ENCODE measurements at regions not wholly inside any gene's neighbourhood (a gene's known extent, or its start where the extent isn't known, plus 50 kb on each side); places are given as distances from the start of the nearest gene placed in this dataset.
A peak's percentile ranks its signal among the peaks of the same experiment; 100 is the strongest.
"Not testable (repeated sequence)": the region's sequence is repeated elsewhere in the genome, so short reads cannot be mapped to it uniquely, and the experiment has no call there.

DNA sequence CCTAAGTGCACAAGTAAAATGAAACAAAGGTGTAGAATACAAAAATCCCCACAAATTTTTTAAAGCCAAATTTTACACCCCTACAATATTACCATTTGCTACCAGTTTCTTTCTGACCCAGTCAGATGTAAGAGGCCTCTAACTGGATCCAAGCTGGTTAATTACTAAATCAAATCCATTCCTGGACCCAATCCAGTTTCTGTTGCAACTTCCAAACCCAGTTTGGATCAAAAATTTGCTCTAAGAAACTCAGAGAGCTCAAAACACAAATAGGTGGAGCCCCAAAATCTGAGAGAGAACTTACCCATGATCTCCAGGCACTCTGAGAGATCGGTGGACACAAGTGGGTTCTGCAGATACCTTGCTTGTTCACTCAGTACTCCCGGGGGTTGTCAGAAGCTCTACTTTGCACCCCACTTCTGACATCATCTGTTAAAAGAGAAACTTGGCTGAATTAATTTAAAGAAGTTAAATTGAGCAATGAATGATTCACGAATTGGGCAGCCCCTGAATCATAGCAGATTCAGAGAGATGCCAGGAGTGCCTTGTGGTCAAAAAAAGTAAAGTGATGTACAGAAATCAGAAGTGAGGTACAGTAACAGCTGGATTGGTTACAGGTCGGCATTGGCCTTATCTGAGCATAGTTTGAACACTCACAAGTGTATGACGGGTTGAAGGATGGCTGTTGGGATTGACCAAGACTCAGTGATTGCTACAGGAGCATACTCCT lies 448.0 kb downstream of the KCNT2 start:
- DNase-seq (ENCODE audit: low read depth in 4 of 4, low spot score in 3 of 4) = no peak

DNA sequence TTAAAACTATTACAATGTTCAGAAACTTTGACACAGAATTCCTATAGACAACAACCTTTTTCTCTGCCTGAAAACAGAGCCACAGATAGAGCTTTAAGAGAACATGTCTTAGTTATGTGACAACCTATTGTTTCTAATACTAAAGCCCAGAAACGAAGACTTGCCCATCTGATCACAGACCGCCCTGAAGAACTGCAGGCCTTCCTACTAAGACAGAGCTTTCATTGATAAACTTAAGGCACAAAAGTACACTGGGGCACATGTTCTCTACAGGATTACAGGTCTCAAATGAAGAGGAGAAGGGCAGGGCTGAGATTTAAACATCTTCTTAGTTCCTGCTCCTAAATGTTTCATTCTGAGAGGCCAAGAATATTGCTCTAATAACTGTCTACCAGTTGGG lies 452.7 kb downstream of the KCNT2 start:
- DNase-seq (ENCODE audit: low read depth in 4 of 4, low spot score in 3 of 4) = no peak

GRCh38 chr1:196152975-196153374 lies 455.3 kb downstream of the KCNT2 start:
- no peak for DNase-seq (ENCODE audit: low read depth in 4 of 4, low spot score in 3 of 4)

- DNase-seq (ENCODE audit: low read depth in 4 of 4, low spot score in 3 of 4) = no peak
Observed at GRCh38 chr1:196152086-196152485, 456.2 kb downstream of the KCNT2 start.

GRCh38 chr1:196148367-196148970 lies 459.8 kb downstream of the KCNT2 start:
- peak; percentile 5 to 28 (median 15) for DNase-seq (ENCODE audit: low read depth in 4 of 4, low spot score in 3 of 4)

- no peak for DNase-seq (ENCODE audit: low read depth in 4 of 4, low spot score in 3 of 4)
Observed at GRCh38 chr1:196147530-196147929, 460.7 kb downstream of the KCNT2 start.

GRCh38 chr1:196145151-196145550 lies 463.1 kb downstream of the KCNT2 start:
- not testable (repeated sequence) for DNase-seq (ENCODE audit: low read depth in 4 of 4, low spot score in 3 of 4)

GRCh38 chr1:196144588-196144987 lies 463.7 kb downstream of the KCNT2 start:
- DNase-seq (ENCODE audit: low read depth in 4 of 4, low spot score in 3 of 4) = no peak

GRCh38 chr1:196143602-196144342 lies 464.5 kb downstream of the KCNT2 start:
- no peak for DNase-seq (ENCODE audit: low read depth in 4 of 4, low spot score in 3 of 4)

DNA sequence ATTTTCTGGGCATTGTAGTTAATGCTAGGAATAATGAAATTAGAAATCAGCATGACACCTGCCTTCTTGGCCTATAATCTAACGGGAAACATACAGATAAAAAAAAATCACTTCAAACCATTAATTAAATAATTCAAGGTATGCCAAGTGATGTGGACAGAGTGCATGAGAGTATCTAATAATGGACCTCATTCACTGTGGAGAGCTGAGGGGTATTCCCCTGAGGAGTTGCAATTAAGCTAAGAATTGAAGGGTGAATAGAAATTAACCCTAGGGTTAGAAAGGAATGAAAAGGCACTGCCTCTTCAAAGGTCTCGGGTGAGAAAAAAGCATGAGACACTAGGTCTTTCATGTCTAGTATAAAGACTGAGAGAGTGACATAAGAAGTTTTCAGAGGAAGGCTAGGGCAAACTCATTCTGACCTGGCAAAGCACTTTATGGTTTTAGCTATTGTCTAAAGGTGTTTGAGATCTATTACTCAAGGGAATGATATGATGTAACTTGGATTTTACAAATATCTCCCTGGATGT lies 466.1 kb downstream of the KCNT2 start:
- no peak for DNase-seq (ENCODE audit: low read depth in 4 of 4, low spot score in 3 of 4)

GRCh38 chr1:196136396-196136795 lies 471.8 kb downstream of the KCNT2 start:
- DNase-seq (ENCODE audit: low read depth in 4 of 4, low spot score in 3 of 4) = no peak

DNA sequence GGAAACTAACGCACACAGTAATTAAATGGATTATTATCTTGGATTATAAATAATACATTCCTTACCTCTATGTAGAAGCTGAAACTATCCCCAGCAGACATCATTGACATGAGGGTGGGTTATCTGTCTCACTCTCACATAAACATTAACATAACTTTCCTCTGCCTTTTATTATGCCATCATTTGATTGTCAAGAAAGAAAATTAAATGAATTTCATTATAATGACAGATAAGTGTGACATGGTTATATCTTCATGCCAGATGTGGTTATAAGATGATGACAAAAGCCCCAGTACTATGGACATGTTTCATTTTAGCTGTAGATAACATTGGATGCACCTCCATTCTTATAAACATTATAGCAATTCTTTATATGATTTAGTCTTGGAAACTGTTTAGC lies 476.5 kb downstream of the KCNT2 start:
- DNase-seq (ENCODE audit: low read depth in 4 of 4, low spot score in 3 of 4) = no peak

GRCh38 chr1:196128835-196129234 lies 479.4 kb downstream of the KCNT2 start:
- no peak for DNase-seq (ENCODE audit: low read depth in 4 of 4, low spot score in 3 of 4)

DNA sequence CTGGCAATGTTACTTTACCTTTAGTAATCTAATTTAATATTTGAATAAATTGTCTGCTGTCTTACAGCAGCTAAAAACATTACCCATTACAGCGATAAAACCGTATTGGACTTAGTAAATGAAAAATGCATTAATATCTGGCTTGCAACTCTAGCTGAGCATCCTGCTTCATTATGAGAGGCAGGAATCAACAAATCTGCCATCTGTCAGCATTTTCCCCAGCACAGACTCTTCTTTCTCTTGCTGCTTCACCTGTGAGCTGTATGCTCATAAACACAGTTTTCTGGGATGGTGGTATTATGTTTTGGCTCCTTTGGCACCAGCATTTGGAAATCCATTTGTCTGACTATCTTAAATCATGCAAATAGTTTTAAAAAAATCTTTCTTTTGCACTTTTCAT lies 487.1 kb downstream of the KCNT2 start:
- no peak for DNase-seq (ENCODE audit: low read depth in 4 of 4, low spot score in 3 of 4)

DNA sequence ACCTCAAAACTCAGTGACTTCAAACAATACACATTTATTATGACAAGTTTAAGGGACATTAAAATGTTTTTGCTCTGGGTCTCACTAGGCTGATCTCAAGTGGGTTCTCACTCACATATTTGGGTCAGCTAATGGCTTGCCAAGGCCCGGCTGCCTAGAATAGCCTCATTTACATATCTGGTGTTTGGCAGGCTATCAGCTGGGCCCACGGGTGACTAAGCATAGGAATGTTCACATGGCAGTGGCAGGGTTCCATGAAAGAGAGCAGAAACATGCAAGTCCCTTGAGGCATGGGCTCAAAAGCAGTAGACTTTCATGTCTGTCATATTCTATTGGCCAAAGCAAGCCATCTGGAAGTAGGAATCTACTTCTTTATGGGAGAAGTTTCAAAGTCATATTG lies 492.6 kb downstream of the KCNT2 start:
- no peak for DNase-seq (ENCODE audit: low read depth in 4 of 4, low spot score in 3 of 4)

DNA sequence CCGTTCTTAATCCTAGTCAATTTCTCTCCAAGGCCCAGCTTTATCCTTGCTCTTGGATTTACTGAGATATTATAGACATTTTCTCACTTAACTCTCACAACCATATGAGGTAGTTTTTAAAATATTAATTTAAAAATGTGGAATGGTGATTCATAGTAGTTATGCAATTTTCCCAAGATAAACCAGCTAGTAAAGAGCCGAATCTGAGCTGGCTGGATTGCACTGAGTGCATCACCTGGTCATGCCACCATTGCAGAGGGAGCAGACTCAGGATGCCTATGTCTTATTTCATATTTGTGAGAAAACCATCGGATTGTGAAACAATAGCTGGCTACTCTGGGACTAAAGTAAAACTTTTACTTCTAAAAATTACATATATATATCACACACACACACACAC lies 494.0 kb downstream of the KCNT2 start:
- DNase-seq (ENCODE audit: low read depth in 4 of 4, low spot score in 3 of 4) = no peak

GRCh38 chr1:196108990-196109389 lies 499.2 kb downstream of the KCNT2 start:
- DNase-seq (ENCODE audit: low read depth in 4 of 4, low spot score in 3 of 4) = not testable (repeated sequence)

- DNase-seq (ENCODE audit: low read depth in 4 of 4, low spot score in 3 of 4) = no peak
Observed at GRCh38 chr1:196105901-196106300, 502.3 kb downstream of the KCNT2 start.

- no peak for DNase-seq (ENCODE audit: low read depth in 4 of 4, low spot score in 3 of 4)
Observed at GRCh38 chr1:196102826-196103225, 505.4 kb downstream of the KCNT2 start.

DNA sequence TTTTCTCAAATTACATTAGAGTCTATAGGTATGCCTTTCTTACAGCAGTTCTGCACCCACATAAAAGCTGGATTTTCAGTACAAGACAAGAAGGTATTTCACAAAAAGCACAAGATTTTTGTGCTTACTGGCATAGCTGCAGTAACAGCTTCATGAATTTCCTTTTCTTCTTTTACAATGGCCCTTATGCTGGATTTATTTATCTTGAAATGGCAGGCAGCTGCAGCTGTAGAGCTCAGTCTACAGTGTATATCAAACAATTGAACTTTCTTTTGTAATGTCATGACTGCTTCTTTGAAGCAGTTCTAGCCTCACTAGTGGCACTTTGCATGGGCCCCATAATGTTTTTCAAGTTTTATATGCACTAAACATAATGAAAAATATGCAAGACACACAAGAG lies 510.2 kb downstream of the KCNT2 start:
- no peak for DNase-seq (ENCODE audit: low read depth in 4 of 4, low spot score in 3 of 4)

DNA sequence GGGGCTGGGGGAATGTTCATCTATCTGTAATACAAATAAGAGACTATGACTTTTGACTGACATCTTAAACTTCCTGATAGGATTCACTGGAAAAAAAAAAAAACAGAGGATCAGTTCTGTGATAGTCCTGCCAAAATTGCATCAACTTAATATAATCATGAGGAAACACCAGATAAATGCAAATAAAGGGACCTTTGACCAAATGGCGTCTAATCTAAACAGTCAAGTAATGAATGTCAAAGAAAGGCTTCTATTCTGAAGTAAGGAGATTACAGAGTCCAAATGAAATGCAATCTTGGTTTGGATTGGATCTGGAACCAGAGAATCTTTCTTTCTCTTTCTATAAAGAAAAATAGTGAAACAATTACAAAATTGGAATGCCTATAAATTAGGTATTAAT lies 513.4 kb downstream of the KCNT2 start:
- DNase-seq (ENCODE audit: low read depth in 4 of 4, low spot score in 3 of 4) = no peak
